HEK293 (cell line): ENCODE measurements at regions not wholly inside any gene's neighbourhood (a gene's known extent, or its start where the extent isn't known, plus 50 kb on each side); places are given as distances from the start of the nearest gene placed in this dataset.

Experiments used
- CTCF ChIA-PET: fragments of 350-600 bp; formaldehyde crosslinking; extraction: SDS; loops from one replicate; lab custom pipeline; 2021; ENCODE audit warnings: antibody characterized with exemption; lab: Yijun Ruan, JAX
- POLR2A ChIA-PET: fragments of 300-600 bp; formaldehyde crosslinking; extraction: SDS; loops from one replicate; lab custom pipeline; 2020; ENCODE audit warnings: antibody characterized with exemption, inconsistent platforms; lab: Yijun Ruan, JAX
- H3K27ac ChIP-seq: fragments of 200-500 bp; sonication (Bioruptor generic); 2 replicates; pipeline ENCODE4 v1.5.1; 2014; ENCODE audit warnings: low read depth, low read length, control low read depth, inconsistent platforms; ENCODE audit errors: extremely low read depth
- H3K36me3 ChIP-seq, 2 experiments: fragments of 200-500 bp in 1 of 2; sonication (Bioruptor generic) in 1 of 2; 1 replicate in 1 of 2; 2 replicates in 1 of 2; pipeline ENCODE4 v1.5.1; 2014 to 2017; ENCODE audit warnings: inconsistent platforms in 2 of 2, low read length in 2 of 2; ENCODE audit not compliant: control insufficient read depth in 2 of 2, insufficient read depth in 1 of 2
- H3K4me1 ChIP-seq: fragments of 200-500 bp; sonication (Bioruptor generic); 2 replicates; pipeline ENCODE4 v1.5.1; 2014; ENCODE audit warnings: mild to moderate bottlenecking, low read length, inconsistent platforms; ENCODE audit not compliant: control insufficient read depth, insufficient read depth
- H3K4me3 ChIP-seq: 2 replicates; pipeline ENCODE4 v1.5.1; 2011; ENCODE audit warnings: low read depth, mild to moderate bottlenecking, control low read depth, low read length, moderate library complexity
- H3K9me3 ChIP-seq: fragments of 200-500 bp; sonication (Bioruptor generic); 2 replicates; pipeline ENCODE4 v1.5.1; 2014; ENCODE audit warnings: low read depth, low read length, inconsistent platforms; ENCODE audit not compliant: control insufficient read depth, insufficient read depth
- GLIS2 ChIP-seq: fragments of 450-650 bp; formaldehyde crosslinking; IDR thresholded peaks from 2 replicates; pipeline ENCODE4 v1.5.1; 2016; ENCODE audit warnings: missing biosample characterization, missing genetic modification characterization
- KLF16 ChIP-seq: fragments of 450-650 bp; formaldehyde crosslinking; IDR thresholded peaks from 2 replicates; pipeline ENCODE4 v1.5.1; 2017; ENCODE audit warnings: missing biosample characterization, missing genetic modification characterization
- KLF7 ChIP-seq: fragments of 450-650 bp; formaldehyde crosslinking; IDR thresholded peaks from 2 replicates; pipeline ENCODE4 v1.5.1; 2016; ENCODE audit warnings: missing biosample characterization, missing genetic modification characterization, borderline replicate concordance
- KLF8 ChIP-seq: fragments of 450-650 bp; formaldehyde crosslinking; IDR thresholded peaks from 2 replicates; pipeline ENCODE4 v1.5.1; 2016; ENCODE audit warnings: missing biosample characterization, missing genetic modification characterization
- MEIS1 ChIP-seq: sonication (generic); formaldehyde crosslinking; IDR thresholded peaks from 2 replicates; pipeline ENCODE4 v1.8.1; 2022; ENCODE audit warnings: missing genetic modification reagents, mild to moderate bottlenecking, borderline replicate concordance
- PBX3 ChIP-seq: sonication (generic); formaldehyde crosslinking; IDR thresholded peaks from 2 replicates; pipeline ENCODE4 v1.8.1; 2022; ENCODE audit warnings: mild to moderate bottlenecking, moderate library complexity, missing genetic modification reagents
- PRDM6 ChIP-seq: fragments of 450-650 bp; formaldehyde crosslinking; IDR thresholded peaks from 2 replicates; pipeline ENCODE4 v1.5.1; 2017; ENCODE audit warnings: missing biosample characterization, missing genetic modification characterization
- REPIN1 ChIP-seq: fragments of 450-650 bp; formaldehyde crosslinking; IDR thresholded peaks from 2 replicates; pipeline ENCODE4 v1.5.1; 2017; ENCODE audit warnings: missing biosample characterization, missing genetic modification characterization, low read depth
- SETDB1 ChIP-seq: IDR thresholded peaks from one replicate; pipeline ENCODE4 v1.6.1; 2017; ENCODE audit warnings: mild to moderate bottlenecking, low read length, moderate library complexity, mixed read lengths; ENCODE audit not compliant: insufficient read length
- ZFHX2 ChIP-seq: fragments of 450-650 bp; formaldehyde crosslinking; conservative IDR thresholded peaks from 2 replicates; pipeline ENCODE4 v1.5.1; 2016; ENCODE audit warnings: missing biosample characterization, missing genetic modification characterization
- ZFP3 ChIP-seq: fragments of 450-650 bp; formaldehyde crosslinking; IDR thresholded peaks from 2 replicates; pipeline ENCODE4 v1.5.1; 2016; ENCODE audit warnings: low read depth, missing biosample characterization, missing genetic modification characterization
- ZNF157 ChIP-seq: fragments of 450-650 bp; formaldehyde crosslinking; IDR thresholded peaks from 2 replicates; pipeline ENCODE4 v1.5.1; 2016; ENCODE audit warnings: missing biosample characterization, missing genetic modification characterization
- ZNF341 ChIP-seq: fragments of 450-650 bp; formaldehyde crosslinking; IDR thresholded peaks from 2 replicates; pipeline ENCODE4; 2016; ENCODE audit warnings: low read depth, missing biosample characterization, missing genetic modification characterization
- ZNF510 ChIP-seq: fragments of 450-650 bp; formaldehyde crosslinking; IDR thresholded peaks from 2 replicates; pipeline ENCODE4 v1.5.1; 2018; ENCODE audit warnings: mild to moderate bottlenecking, missing genetic modification characterization, missing biosample characterization; ENCODE audit not compliant: insufficient replicate concordance
- ZNF514 ChIP-seq: fragments of 450-650 bp; formaldehyde crosslinking; IDR thresholded peaks from 2 replicates; pipeline ENCODE4 v1.5.1; 2016; ENCODE audit warnings: missing biosample characterization, missing genetic modification characterization
- ZNF529 ChIP-seq: fragments of 450-650 bp; formaldehyde crosslinking; IDR thresholded peaks from 2 replicates; pipeline ENCODE4 v1.5.1; 2017; ENCODE audit warnings: missing genetic modification characterization, missing biosample characterization; ENCODE audit not compliant: insufficient replicate concordance
- ZNF530 ChIP-seq: fragments of 450-650 bp; formaldehyde crosslinking; IDR thresholded peaks from 2 replicates; pipeline ENCODE4 v1.5.1; 2016; ENCODE audit warnings: low read depth, missing biosample characterization, missing genetic modification characterization
- ZNF645 ChIP-seq: fragments of 450-650 bp; formaldehyde crosslinking; IDR thresholded peaks from 2 replicates; pipeline ENCODE4; 2016; ENCODE audit warnings: missing biosample characterization, missing genetic modification characterization
- ZNF664 ChIP-seq: fragments of 450-650 bp; formaldehyde crosslinking; IDR thresholded peaks from 2 replicates; pipeline ENCODE4 v1.5.1; 2016; ENCODE audit warnings: missing biosample characterization, missing genetic modification characterization
- ZNF707 ChIP-seq: fragments of 450-650 bp; formaldehyde crosslinking; IDR thresholded peaks from 2 replicates; pipeline ENCODE4 v1.5.1; 2016; ENCODE audit warnings: missing biosample characterization, missing genetic modification characterization
- ZXDB ChIP-seq: fragments of 450-650 bp; formaldehyde crosslinking; IDR thresholded peaks from 2 replicates; pipeline ENCODE4 v1.5.1; 2016; ENCODE audit warnings: missing biosample characterization, missing genetic modification characterization
- TF ChIP-seq, protein P1 (sequence below): fragments of 450-650 bp; formaldehyde crosslinking; IDR thresholded peaks from 2 replicates; pipeline ENCODE4 v1.5.1; 2016; ENCODE audit warnings: missing biosample characterization, missing genetic modification characterization
- TF ChIP-seq, protein P2 (sequence below): fragments of 450-650 bp; formaldehyde crosslinking; IDR thresholded peaks from 2 replicates; pipeline ENCODE4 v1.5.1; 2016; ENCODE audit warnings: missing biosample characterization, missing genetic modification characterization

DNA sequence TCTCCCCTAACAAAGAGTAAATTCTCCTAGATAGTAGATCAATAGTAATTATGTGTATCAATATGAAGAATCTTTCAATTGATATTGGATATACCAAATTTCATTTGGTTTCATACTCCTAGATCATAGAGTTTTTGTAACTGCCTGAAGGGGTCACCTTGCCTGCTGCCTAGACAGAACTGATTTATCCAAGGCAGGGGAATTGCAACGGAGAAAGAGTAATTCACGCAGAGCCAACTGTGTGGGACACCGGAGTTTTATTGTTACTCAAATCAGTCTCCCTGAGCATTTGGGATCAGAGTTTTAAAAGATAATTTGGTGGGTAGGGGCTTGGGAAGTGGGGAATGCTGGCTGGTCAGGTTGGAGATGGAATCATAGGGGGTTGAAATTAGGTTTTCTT, 92.2 kb upstream of the SLC8A1 start (continued):
- TF ChIP-seq, protein P1, sequence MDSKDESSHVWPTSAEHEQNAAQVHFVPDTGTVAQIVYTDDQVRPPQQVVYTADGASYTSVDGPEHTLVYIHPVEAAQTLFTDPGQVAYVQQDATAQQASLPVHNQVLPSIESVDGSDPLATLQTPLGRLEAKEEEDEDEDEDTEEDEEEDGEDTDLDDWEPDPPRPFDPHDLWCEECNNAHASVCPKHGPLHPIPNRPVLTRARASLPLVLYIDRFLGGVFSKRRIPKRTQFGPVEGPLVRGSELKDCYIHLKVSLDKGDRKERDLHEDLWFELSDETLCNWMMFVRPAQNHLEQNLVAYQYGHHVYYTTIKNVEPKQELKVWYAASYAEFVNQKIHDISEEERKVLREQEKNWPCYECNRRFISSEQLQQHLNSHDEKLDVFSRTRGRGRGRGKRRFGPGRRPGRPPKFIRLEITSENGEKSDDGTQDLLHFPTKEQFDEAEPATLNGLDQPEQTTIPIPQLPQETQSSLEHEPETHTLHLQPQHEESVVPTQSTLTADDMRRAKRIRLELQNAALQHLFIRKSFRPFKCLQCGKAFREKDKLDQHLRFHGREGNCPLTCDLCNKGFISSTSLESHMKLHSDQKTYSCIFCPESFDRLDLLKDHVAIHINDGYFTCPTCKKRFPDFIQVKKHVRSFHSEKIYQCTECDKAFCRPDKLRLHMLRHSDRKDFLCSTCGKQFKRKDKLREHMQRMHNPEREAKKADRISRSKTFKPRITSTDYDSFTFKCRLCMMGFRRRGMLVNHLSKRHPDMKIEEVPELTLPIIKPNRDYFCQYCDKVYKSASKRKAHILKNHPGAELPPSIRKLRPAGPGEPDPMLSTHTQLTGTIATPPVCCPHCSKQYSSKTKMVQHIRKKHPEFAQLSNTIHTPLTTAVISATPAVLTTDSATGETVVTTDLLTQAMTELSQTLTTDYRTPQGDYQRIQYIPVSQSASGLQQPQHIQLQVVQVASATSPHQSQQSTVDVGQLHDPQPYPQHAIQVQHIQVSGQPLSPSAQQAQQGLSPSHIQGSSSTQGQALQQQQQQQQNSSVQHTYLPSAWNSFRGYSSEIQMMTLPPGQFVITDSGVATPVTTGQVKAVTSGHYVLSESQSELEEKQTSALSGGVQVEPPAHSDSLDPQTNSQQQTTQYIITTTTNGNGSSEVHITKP (tag by site-specific recombination), result no peak
- TF ChIP-seq REPIN1 (no peak), ZNF645 (tag by site-specific recombination) (no peak)

DNA sequence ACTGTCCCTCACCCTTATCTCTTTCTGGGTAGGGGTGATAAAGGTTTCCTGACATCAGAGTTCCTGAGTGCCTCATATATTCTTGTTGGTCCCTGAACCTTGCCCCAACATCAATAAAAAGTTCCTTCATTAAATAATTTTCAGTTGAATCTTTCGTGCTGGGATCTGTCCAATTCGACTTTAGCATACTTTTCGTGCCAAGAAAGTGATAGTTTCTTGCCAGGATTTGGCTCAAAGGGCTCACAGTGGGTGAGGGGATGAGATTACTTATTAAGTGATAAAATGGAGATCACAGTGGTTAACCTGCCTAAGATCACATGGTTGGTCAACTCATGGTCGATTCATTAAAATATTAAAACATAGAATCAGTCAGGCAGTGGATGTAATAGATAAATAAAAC, 93.8 kb upstream of the SLC8A1 start:
- H3K27ac ChIP-seq, result no peak overlapping the region
- H3K4me1 ChIP-seq, result no peaks in the 10 kb centered on the region
- no peak for TF ChIP-seq GLIS2 (tag by site-specific recombination)
- no peak for TF ChIP-seq ZNF707 (tag by site-specific recombination)
- no peak for TF ChIP-seq ZNF530
- no peak for TF ChIP-seq ZFP3 (tag by site-specific recombination)
- TF ChIP-seq MEIS1 (CRISPR knock-in tag), result no peak
- TF ChIP-seq ZXDB (tag by site-specific recombination), result no peak
- TF ChIP-seq ZFHX2 (tag by site-specific recombination), result no peak
- no peak for TF ChIP-seq KLF8
- TF ChIP-seq, protein P2, sequence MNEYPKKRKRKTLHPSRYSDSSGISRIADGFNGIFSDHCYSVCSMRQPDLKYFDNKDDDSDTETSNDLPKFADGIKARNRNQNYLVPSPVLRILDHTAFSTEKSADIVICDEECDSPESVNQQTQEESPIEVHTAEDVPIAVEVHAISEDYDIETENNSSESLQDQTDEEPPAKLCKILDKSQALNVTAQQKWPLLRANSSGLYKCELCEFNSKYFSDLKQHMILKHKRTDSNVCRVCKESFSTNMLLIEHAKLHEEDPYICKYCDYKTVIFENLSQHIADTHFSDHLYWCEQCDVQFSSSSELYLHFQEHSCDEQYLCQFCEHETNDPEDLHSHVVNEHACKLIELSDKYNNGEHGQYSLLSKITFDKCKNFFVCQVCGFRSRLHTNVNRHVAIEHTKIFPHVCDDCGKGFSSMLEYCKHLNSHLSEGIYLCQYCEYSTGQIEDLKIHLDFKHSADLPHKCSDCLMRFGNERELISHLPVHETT, result no peak
- TF ChIP-seq ZNF341 (tag by site-specific recombination), result no peak
- TF ChIP-seq ZNF157 (tag by site-specific recombination), result no peak
- no peak for TF ChIP-seq KLF7 (tag by site-specific recombination)
- TF ChIP-seq SETDB1, result no peak
- no peak for TF ChIP-seq ZNF510 (tag by site-specific recombination)
- ChIA-PET CTCF (no interaction called here), POLR2A (no interaction called here)
- no peaks in the 10 kb centered on the region for H3K36me3 ChIP-seq
- no peaks in the 10 kb centered on the region for H3K9me3 ChIP-seq
- no peak overlapping the region for H3K4me3 ChIP-seq

GRCh38 chr2:40546439-40547191, 94.7 kb upstream of the SLC8A1 start:
- Histone ChIP-seq H3K4me1 (no peaks in the 10 kb centered on the region), H3K27ac (no peak overlapping the region), H3K9me3 (no peaks in the 10 kb centered on the region), H3K4me3 (no peak overlapping the region), H3K36me3 (no peaks in the 10 kb centered on the region)
- ChIA-PET POLR2A (no interaction called here), CTCF (interaction anchor here (0.6 kb wide), 1 partner anchor 326 kb away, joined by 3 read pairs; no protein-coding TSS in a partner anchor)
- TF ChIP-seq PBX3 (CRISPR knock-in tag), result no peak
- TF ChIP-seq ZNF529 (tag by site-specific recombination), result no peak
- TF ChIP-seq KLF16 (tag by site-specific recombination), result no peak
- TF ChIP-seq ZNF664 (tag by site-specific recombination), result no peak
- TF ChIP-seq ZNF514 (tag by site-specific recombination), result no peak
- TF ChIP-seq PRDM6 (tag by site-specific recombination), result no peak
- no peak for TF ChIP-seq REPIN1
